HL-60 (cell line): ENCODE measurements at regions not wholly inside any gene's neighbourhood (a gene's known extent, or its start where the extent isn't known, plus 50 kb on each side); places are given as distances from the start of the nearest gene placed in this dataset.

Experiments
- DNase-seq, 2 experiments: peaks; one replicate each; pipeline ENCODE4 v3.0.0-alpha.2; 2010 to 2020; ENCODE audit warnings: low read depth in 1 of 2, low spot score in 1 of 2
- H3K27ac ChIP-seq: fragments of 250-450 bp; sonication (Bioruptor Pico); replicated peaks from 2 replicates; pipeline ENCODE4 v1.5.1; 2020; ENCODE audit warnings: mild to moderate bottlenecking, moderate library complexity
- H3K27me3 ChIP-seq: fragments of 250-450 bp; sonication (Bioruptor Pico); 2 replicates; pipeline ENCODE4 v1.5.1; 2021; ENCODE audit warnings: mild to moderate bottlenecking, moderate library complexity; ENCODE audit not compliant: insufficient read depth, poor library complexity, severe bottlenecking
- H3K4me3 ChIP-seq: replicated peaks from 2 replicates; pipeline ENCODE4 v1.5.1; 2011; ENCODE audit warnings: mild to moderate bottlenecking, control low read depth, low read length; ENCODE audit not compliant: insufficient read depth
- GABPA ChIP-seq: IDR thresholded peaks from 2 replicates; pipeline ENCODE4 v1.6.1; 2012; ENCODE audit warnings: low read depth
- POLR2AphosphoS5 ChIP-seq: IDR thresholded peaks from 2 replicates; pipeline ENCODE4 v1.6.1; 2012; ENCODE audit warnings: low read depth
- SPI1 ChIP-seq: IDR thresholded peaks from 2 replicates; pipeline ENCODE4 v1.6.1; 2012; ENCODE audit warnings: low read depth, mild to moderate bottlenecking, borderline replicate concordance
- TF ChIP-seq, protein P1 (sequence below): IDR thresholded peaks from 2 replicates; pipeline ENCODE4 v1.6.1; 2012; ENCODE audit warnings: low read depth; ENCODE audit not compliant: insufficient replicate concordance
- TF ChIP-seq, protein P2 (sequence below): IDR thresholded peaks from one replicate; pipeline ENCODE4 v1.5.1; 2011; ENCODE audit warnings: low read length, control low read depth, inconsistent platforms; ENCODE audit not compliant: insufficient read depth

DNA sequence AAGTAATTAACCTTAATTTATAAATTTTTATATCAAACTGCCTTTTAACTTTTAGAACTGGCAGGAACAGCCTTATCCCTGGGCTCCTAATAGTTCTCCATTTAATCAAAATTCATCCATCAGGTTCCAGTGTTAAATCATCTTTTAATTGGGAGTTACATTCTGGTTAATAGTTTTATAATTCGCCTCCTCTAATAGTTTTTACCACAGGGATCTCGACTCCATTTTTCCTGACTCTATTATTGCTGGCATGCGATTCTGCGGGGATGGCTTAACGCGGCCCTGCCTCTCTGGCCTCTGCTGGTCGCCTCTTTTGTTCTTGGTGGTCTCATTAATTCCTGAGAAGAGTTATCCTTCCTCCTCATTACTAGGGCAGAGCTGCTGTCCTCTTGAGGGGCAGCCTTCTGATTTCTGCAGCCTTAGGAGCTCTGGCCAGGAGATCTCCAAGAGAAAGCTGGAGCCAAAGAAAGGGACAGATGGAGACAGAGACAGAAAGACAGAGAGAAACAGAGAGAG, 71.1 kb downstream of the MRM1 start:
- H3K27me3 ChIP-seq = no peaks in the 10 kb centered on the region
- no peak for DNase-seq

DNA sequence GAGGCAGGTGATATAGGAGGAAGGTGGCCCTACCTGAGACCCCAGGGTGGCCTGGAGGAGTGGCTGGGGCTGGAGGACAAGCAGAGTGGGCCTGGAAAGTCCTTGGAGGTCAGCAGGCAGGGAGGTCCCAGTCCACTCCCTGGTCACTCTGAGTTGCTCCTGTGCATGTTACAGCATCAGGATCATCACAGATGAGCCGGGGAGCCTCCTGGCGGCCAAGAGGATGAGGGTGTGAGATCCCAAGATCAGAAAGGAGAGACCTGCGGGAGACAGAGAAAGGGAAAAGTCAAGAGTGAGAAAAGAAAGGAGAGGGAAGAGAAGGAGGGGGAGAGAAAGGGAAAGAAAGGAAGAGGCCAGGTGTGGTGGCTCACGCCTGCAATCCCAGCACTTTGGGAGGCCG, 71.7 kb downstream of the MRM1 start:
- no peak for DNase-seq

More for the DNA sequence above, 71.1 kb downstream of the MRM1 start:
- no peak overlapping the region for H3K4me3 ChIP-seq
- TF ChIP-seq GABPA (no peak), POLR2AphosphoS5 (no peak), SPI1 (no peak)
- TF ChIP-seq, protein P1, sequence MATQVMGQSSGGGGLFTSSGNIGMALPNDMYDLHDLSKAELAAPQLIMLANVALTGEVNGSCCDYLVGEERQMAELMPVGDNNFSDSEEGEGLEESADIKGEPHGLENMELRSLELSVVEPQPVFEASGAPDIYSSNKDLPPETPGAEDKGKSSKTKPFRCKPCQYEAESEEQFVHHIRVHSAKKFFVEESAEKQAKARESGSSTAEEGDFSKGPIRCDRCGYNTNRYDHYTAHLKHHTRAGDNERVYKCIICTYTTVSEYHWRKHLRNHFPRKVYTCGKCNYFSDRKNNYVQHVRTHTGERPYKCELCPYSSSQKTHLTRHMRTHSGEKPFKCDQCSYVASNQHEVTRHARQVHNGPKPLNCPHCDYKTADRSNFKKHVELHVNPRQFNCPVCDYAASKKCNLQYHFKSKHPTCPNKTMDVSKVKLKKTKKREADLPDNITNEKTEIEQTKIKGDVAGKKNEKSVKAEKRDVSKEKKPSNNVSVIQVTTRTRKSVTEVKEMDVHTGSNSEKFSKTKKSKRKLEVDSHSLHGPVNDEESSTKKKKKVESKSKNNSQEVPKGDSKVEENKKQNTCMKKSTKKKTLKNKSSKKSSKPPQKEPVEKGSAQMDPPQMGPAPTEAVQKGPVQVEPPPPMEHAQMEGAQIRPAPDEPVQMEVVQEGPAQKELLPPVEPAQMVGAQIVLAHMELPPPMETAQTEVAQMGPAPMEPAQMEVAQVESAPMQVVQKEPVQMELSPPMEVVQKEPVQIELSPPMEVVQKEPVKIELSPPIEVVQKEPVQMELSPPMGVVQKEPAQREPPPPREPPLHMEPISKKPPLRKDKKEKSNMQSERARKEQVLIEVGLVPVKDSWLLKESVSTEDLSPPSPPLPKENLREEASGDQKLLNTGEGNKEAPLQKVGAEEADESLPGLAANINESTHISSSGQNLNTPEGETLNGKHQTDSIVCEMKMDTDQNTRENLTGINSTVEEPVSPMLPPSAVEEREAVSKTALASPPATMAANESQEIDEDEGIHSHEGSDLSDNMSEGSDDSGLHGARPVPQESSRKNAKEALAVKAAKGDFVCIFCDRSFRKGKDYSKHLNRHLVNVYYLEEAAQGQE = no peak
- TF ChIP-seq, protein P2, sequence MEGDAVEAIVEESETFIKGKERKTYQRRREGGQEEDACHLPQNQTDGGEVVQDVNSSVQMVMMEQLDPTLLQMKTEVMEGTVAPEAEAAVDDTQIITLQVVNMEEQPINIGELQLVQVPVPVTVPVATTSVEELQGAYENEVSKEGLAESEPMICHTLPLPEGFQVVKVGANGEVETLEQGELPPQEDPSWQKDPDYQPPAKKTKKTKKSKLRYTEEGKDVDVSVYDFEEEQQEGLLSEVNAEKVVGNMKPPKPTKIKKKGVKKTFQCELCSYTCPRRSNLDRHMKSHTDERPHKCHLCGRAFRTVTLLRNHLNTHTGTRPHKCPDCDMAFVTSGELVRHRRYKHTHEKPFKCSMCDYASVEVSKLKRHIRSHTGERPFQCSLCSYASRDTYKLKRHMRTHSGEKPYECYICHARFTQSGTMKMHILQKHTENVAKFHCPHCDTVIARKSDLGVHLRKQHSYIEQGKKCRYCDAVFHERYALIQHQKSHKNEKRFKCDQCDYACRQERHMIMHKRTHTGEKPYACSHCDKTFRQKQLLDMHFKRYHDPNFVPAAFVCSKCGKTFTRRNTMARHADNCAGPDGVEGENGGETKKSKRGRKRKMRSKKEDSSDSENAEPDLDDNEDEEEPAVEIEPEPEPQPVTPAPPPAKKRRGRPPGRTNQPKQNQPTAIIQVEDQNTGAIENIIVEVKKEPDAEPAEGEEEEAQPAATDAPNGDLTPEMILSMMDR = no peak
- no peak overlapping the region for H3K27ac ChIP-seq

DNA sequence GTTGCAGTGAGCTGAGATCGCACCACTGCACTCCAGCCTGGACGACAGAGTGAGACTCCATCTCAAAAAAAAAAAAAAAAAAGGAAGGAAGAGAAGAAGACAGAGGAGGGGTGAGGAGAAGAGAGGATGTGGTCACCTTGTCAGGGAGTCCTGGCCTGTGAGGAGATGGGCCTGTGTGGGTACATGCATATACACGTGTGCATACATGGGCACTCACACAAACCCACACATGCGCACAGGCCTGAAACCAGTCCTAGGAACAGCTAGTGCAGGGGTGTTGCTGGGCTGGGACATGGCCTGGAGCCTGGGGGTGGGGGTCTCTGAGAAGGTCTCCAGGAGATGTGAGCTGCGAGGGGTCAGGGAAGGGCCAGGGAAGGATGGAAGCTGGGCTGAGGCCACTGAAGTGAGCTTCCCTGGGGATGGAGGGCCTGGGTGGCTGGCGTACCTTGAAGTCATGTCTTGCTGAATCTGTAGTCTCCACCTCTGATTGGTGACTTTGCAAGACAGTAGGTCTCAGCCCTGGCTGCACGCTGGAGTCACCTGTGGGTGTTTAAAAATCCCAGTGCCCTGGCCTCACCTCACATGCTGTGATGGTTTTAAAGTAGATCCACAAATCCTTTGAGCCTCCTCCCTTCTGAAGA, 72.4 kb downstream of the MRM1 start:
- Histone ChIP-seq H3K27me3 (no peaks in the 10 kb centered on the region), H3K27ac (no peak overlapping the region), H3K4me3 (no peak overlapping the region)
- TF ChIP-seq SPI1 (no peak), POLR2AphosphoS5 (no peak)
- DNase-seq = no peak

More for the DNA sequence above, 71.7 kb downstream of the MRM1 start:
- H3K27ac ChIP-seq = no peak overlapping the region
- TF ChIP-seq POLR2AphosphoS5 (no peak), SPI1 (no peak), GABPA (no peak)
- TF ChIP-seq, protein P1 = no peak
- TF ChIP-seq, protein P2 = no peak
- no peak overlapping the region for H3K4me3 ChIP-seq
- no peaks in the 10 kb centered on the region for H3K27me3 ChIP-seq

DNA sequence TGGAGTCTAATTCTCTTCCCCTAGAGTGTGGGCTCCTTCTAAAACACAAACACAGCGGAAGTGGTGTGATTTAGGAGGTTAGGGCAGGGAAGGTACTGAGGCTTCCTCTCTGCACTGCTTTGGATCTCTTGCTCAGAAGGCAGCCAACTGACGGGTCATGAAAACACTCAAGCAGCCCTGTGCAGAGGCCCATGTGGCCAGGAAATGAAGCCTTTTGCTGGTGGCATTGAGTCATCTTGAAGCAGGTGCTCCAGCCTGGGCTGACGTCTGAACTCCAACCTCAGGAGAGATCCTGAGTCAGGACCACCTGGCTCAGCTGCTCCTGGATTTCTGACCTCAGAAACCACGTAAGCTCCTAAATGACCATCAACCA, 72.9 kb downstream of the MRM1 start:
- TF ChIP-seq POLR2AphosphoS5 = no peak
- no peak for TF ChIP-seq GABPA
- TF ChIP-seq, protein P2 = no peak
- TF ChIP-seq SPI1 = no peak
- TF ChIP-seq, protein P1 = no peak
- Histone ChIP-seq H3K27ac (no peak overlapping the region), H3K27me3 (no peaks in the 10 kb centered on the region), H3K4me3 (no peak overlapping the region)
- DNase-seq = no peak
